Activated T-helper 1 cell treated with anti-CD3 and anti-CD28 coated beads, Interleukin-12 subunit alpha, Interleukin-12 subunit beta, Interleukin-2, Interleukin-4 antibody, amounts not matched to agents 30 ng/mL and 10 ng/mL and 1 ng/mL, durations not matched to agents 14 hours and 24 hours and 36 hours (primary cell): ENCODE measurements at regions not wholly inside any gene's neighbourhood (a gene's known extent, or its start where the extent isn't known, plus 50 kb on each side); places are given as distances from the start of the nearest gene placed in this dataset.
"Not testable (repeated sequence)": the region's sequence is repeated elsewhere in the genome, so short reads cannot be mapped to it uniquely, and the experiment has no call there.

Experiments used
- DNase-seq: peaks from one replicate; pipeline ENCODE4 v3.0.0; 2021; ENCODE audit warnings: low spot score
- H3K27ac Mint-ChIP-seq: one replicate; pipeline ENCODE4 v1.8.0; 2021; ENCODE audit warnings: mild to moderate bottlenecking, mixed read lengths
- H3K27me3 Mint-ChIP-seq: one replicate; pipeline ENCODE4 v1.8.0; 2022; ENCODE audit warnings: mild to moderate bottlenecking, moderate library complexity, mixed read lengths; ENCODE audit not compliant: insufficient read depth
- H3K36me3 Mint-ChIP-seq: one replicate; pipeline ENCODE4 v1.8.0; 2021; ENCODE audit warnings: low read depth, mixed read lengths
- H3K4me1 Mint-ChIP-seq: one replicate; pipeline ENCODE4 v1.8.0; 2021; ENCODE audit warnings: low read depth, mixed read lengths
- H3K4me3 Mint-ChIP-seq: one replicate; pipeline ENCODE4 v1.8.0; 2021; ENCODE audit warnings: mild to moderate bottlenecking, moderate library complexity, mixed read lengths
- H3K9me3 Mint-ChIP-seq: one replicate; pipeline ENCODE4 v1.8.0; 2021; ENCODE audit warnings: mixed read lengths
- intact Hi-C: fragments of 100-400 bp; cut with micrococcal nuclease; formaldehyde crosslinking; loops from one replicate; pipeline ENCODE4 v1.15.1; 2024

DNA sequence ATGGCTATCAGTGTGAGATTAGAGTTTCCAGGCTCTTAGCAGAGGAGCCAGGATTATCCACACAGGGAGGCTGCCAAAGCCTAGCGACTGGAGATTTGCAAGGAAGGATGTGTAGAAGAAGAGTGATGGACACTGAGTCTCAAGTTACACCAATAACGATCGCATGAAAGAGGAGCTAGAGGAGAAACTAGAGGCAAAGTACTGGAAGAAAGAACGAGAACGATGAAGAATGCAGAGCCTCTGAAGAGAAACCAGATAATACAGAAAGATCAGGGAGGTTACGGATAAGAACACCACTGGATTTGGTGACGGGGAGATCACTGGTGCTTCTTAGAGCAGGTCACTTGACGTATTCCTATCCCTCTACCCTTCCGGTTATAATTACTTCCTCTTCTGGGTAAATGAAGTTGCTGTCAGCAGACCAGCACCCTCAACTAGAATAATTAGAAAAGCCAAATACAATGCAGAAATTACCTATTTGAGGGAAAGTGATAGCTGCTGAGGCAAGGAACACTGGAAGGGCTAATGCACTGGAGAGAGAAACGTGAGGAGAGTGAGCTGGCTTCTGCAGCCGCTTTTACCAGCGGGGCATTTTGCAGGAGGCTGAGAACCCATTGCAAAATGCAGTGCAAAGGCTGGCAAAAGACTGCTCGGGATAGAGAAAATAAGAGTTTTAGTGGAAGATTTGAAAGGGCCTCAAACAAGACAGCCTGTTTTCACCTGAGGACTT, 93.1 kb upstream of the HIF1A start:
- no peak overlapping the region for H3K4me3 Mint-ChIP-seq
- intact Hi-C loops, result loop anchor here (5.0 kb wide), 1 partner anchor 40 kb away; no protein-coding TSS in a partner anchor
- no peaks in the 10 kb centered on the region for H3K27me3 Mint-ChIP-seq
- H3K4me1 Mint-ChIP-seq, result peaks cover 44% of the 10 kb centered on the region
- H3K27ac Mint-ChIP-seq, result peak overlapping the region; percentile 13
- no peak for DNase-seq
- H3K9me3 Mint-ChIP-seq, result peaks cover 6% of the 10 kb centered on the region
- H3K36me3 Mint-ChIP-seq, result peaks cover 3% of the 10 kb centered on the region

- peaks cover 42% of the 10 kb centered on the region for H3K4me1 Mint-ChIP-seq
- no peak for DNase-seq
- H3K4me3 Mint-ChIP-seq, result no peak overlapping the region
- H3K27me3 Mint-ChIP-seq, result no peaks in the 10 kb centered on the region
- H3K36me3 Mint-ChIP-seq, result peaks cover 3% of the 10 kb centered on the region
- peaks cover 6% of the 10 kb centered on the region for H3K9me3 Mint-ChIP-seq
- H3K27ac Mint-ChIP-seq, result no peak overlapping the region
- intact Hi-C loops, result loop anchor here (5.0 kb wide), 1 partner anchor 40 kb away; no protein-coding TSS in a partner anchor
Measured at GRCh38 chr14:61602733-61603077, 92.6 kb upstream of the HIF1A start.

GRCh38 chr14:61603736-61604135, 91.6 kb upstream of the HIF1A start:
- Mint-ChIP-seq H3K9me3 (peaks cover 6% of the 10 kb centered on the region), H3K27me3 (no peaks in the 10 kb centered on the region), H3K27ac (no peak overlapping the region), H3K4me3 (no peak overlapping the region), H3K36me3 (peaks cover 3% of the 10 kb centered on the region), H3K4me1 (peaks cover 40% of the 10 kb centered on the region)
- DNase-seq, result no peak
- intact Hi-C loops, result loop anchor here (5.0 kb wide), 1 partner anchor 39 kb away; no protein-coding TSS in a partner anchor

DNA sequence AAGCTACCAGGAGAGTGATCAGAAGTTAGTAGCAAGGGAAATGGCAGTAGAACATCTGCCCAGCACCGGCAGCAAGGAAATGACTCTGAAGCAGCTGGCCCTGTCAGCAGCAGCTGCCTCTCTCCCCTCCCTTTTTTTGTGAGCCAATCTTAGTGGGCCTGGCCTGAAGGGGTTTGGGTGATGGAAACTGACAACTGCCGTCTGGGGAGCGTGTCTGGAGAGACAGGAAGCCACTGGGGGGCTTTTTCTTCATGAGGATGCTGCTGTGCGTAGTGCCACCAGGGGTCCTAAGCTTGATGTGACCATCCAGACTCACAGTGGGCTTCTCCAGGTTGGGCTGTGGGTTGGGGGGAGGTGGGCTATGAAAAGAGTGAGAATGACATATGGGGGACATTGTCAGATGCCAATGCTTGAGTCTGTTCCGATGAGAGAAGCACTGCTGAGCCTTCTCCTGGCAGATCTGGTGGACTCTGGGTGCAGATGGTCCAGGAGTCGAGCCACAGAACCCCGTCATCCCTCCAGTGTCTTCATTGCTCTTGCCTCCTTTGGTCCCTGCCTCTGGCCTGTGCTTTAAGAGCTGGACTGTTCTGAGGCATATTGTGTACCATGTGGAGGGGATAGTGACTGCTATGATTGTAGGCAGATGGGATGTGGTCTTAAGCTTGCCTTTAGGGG, 87.6 kb upstream of the HIF1A start:
- Mint-ChIP-seq H3K4me3 (no peak overlapping the region), H3K27me3 (no peaks in the 10 kb centered on the region), H3K9me3 (peaks cover 6% of the 10 kb centered on the region), H3K4me1 (peaks cover 35% of the 10 kb centered on the region), H3K36me3 (peaks cover 2% of the 10 kb centered on the region), H3K27ac (peak overlapping the region; percentile 52)
- intact Hi-C loops, result no loop called here
- DNase-seq, result no peak

GRCh38 chr14:61608245-61609165, 86.8 kb upstream of the HIF1A start:
- H3K4me1 Mint-ChIP-seq, result peaks cover 27% of the 10 kb centered on the region
- no peaks in the 10 kb centered on the region for H3K27me3 Mint-ChIP-seq
- peaks cover 2% of the 10 kb centered on the region for H3K36me3 Mint-ChIP-seq
- no peak for DNase-seq
- H3K4me3 Mint-ChIP-seq, result no peak overlapping the region
- peaks cover 6% of the 10 kb centered on the region for H3K9me3 Mint-ChIP-seq
- intact Hi-C loops, result no loop called here
- peak overlapping the region; percentile 52 for H3K27ac Mint-ChIP-seq

DNA sequence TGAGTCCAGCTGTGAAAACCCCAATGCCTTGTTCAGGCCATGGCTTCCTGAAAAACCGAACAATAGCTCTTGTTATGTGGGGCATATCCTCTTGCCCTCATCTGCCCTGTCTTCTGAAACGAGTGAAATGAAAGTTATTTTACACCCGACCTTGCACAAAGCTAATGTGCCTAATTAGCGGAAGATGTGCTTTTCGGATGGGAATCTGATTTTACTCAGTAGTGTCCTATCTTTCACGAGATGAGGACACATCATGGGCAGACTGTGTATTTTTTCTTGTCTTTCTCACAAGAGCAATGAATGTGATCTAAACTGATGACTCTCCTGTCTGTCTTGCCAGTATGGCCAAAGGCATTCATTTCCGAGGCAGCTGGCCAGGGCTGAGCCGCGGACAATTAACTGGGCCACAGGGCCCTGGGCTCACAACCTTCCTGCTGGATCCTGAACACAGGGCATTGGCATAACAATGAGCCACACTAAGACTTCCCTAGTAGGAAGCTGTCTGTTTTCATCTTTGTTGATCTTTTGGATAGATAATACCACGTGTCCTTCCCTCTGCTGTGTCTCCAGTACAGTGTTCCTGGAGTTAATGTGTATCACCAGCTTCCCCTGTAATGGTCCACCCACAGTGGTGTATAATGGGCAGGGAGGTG, 86.0 kb upstream of the HIF1A start:
- Mint-ChIP-seq H3K4me3 (no peak overlapping the region), H3K27ac (no peak overlapping the region), H3K4me1 (peaks cover 22% of the 10 kb centered on the region), H3K9me3 (peaks cover 6% of the 10 kb centered on the region), H3K27me3 (no peaks in the 10 kb centered on the region), H3K36me3 (peaks cover 2% of the 10 kb centered on the region)
- intact Hi-C loops, result no loop called here
- DNase-seq, result no peak

- Mint-ChIP-seq H3K36me3 (peaks cover 2% of the 10 kb centered on the region), H3K27ac (no peak overlapping the region), H3K4me1 (peaks cover 22% of the 10 kb centered on the region), H3K9me3 (peaks cover 5% of the 10 kb centered on the region), H3K4me3 (no peak overlapping the region), H3K27me3 (no peaks in the 10 kb centered on the region)
- intact Hi-C loops, result no loop called here
- no peak for DNase-seq
Measured at GRCh38 chr14:61609884-61610283, 85.4 kb upstream of the HIF1A start.

DNA sequence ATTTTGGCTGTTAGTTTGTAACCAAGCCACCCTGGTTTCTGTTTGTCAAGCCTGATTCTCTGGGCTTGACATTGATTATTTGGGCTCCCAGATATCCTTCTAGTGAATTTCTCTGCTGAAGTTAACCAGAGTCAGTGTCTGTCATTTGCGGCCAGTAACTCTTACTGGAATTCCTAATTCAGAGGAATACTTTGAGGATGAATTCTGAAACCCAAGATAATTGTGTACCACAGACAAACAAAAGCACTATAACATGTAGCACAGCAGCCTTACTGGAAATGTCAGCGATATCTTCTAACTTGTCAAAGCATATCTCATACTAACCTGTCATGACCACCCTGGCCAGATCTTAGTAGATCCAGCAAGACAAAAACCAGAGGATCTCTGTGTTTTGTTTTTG, 84.4 kb upstream of the HIF1A start:
- intact Hi-C loops, result no loop called here
- Mint-ChIP-seq H3K4me1 (peaks cover 22% of the 10 kb centered on the region), H3K9me3 (no peaks in the 10 kb centered on the region), H3K36me3 (no peaks in the 10 kb centered on the region), H3K27ac (no peak overlapping the region), H3K27me3 (no peaks in the 10 kb centered on the region), H3K4me3 (no peak overlapping the region)
- DNase-seq, result no peak

- Mint-ChIP-seq H3K27ac (no peak overlapping the region), H3K4me3 (no peak overlapping the region), H3K4me1 (peaks cover 22% of the 10 kb centered on the region), H3K27me3 (no peaks in the 10 kb centered on the region), H3K36me3 (no peaks in the 10 kb centered on the region), H3K9me3 (no peaks in the 10 kb centered on the region)
- intact Hi-C loops, result no loop called here
- DNase-seq, result no peak
Measured at GRCh38 chr14:61611880-61612630, 83.3 kb upstream of the HIF1A start.

DNA sequence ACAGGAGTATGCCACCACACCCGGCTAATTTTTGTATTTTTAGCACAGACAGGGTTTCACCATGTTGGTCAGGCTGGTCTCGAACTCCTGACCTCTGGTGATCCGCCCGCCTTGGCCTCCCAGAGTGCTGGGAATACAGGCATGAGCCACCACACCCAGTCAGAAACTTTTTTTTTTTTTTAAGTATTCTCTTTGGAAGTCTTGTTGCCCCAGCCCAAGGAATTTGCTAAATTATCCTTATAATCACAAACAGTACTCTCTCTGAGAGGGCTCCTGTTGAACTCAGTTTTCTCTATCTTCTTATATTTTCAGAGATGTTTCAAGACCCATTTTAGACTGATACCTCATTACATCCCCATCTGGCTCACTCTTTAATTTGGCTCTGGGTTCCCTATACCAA, 82.3 kb upstream of the HIF1A start:
- H3K36me3 Mint-ChIP-seq, H3K27me3 Mint-ChIP-seq, H3K9me3 Mint-ChIP-seq, DNase-seq, H3K27ac Mint-ChIP-seq, H3K4me3 Mint-ChIP-seq, intact Hi-C loops: not testable (repeated sequence)
- peaks cover 28% of the 10 kb centered on the region for H3K4me1 Mint-ChIP-seq

DNA sequence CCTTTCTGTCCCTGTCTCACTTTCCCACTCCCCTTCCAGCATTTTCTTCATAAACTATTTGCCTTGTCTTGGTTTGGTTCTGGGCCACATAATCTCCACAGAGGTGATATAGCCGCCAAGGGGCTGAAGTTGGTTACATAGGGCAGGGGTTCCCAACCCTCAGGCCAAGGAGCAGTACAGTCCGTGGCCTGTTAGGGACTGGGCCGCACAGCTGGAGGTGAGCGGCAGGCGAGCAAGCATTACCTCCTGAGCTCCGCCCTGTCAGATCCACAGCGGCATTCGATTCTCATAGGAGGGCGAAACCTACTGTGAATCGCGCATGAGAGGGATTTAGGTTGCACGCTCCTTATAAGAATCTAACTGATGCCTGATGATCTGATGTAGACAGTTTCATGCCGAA, 80.6 kb upstream of the HIF1A start:
- peaks cover 4% of the 10 kb centered on the region for H3K36me3 Mint-ChIP-seq
- no peaks in the 10 kb centered on the region for H3K27me3 Mint-ChIP-seq
- intact Hi-C loops, result no loop called here
- H3K4me1 Mint-ChIP-seq, result peaks cover 29% of the 10 kb centered on the region
- no peak overlapping the region for H3K4me3 Mint-ChIP-seq
- H3K27ac Mint-ChIP-seq, result no peak overlapping the region
- DNase-seq, result no peak
- H3K9me3 Mint-ChIP-seq, result peaks cover 8% of the 10 kb centered on the region
